ENCODE measurements at regions not wholly inside any gene's neighbourhood (a gene's known extent, or its start where the extent isn't known, plus 50 kb on each side); places are given as distances from the start of the nearest gene placed in this dataset.

DNA sequence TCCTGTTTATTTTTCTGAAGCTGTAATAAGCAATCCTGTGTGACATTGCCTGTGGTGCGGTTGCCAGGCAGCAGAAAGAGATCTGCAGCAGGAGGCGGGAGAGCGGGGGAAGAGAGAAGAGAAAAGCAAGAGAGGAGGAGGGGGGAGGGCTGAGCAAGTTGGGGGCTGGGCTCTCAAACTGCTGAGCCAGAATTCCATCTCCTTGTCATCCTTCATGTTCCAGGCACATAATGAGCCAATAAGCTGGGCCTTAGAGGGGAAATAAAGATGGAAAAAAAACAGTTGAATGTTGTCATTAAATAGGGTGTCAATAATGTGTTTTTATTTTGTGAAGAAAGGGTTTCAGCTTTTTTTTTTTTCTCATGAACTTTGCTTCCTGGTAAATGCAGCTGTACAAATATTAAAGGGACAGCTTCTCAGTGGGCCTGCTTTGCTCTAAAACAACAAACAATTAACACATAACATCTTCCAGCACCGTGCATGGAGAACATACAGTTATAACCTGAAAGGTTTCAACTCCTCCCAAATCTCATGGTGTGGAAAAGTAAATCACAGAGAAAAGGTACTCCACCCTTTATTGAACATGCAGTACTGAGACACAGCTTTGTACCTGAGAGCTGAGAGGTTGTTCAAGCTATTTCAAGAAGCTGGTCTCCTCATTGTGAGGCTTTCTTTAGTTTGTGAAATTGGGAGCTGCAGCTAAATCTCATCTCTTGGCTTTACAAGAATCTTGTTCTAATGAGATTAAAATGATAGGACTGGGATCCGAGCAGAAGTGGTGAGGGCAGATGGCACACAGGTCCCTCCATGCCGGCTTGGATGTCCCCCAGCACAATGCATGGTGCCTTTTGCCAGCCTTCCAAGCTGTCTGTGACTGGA is 451.1 kb upstream of the KCNMB2 start:
- TF ChIP-seq, protein P1, sequence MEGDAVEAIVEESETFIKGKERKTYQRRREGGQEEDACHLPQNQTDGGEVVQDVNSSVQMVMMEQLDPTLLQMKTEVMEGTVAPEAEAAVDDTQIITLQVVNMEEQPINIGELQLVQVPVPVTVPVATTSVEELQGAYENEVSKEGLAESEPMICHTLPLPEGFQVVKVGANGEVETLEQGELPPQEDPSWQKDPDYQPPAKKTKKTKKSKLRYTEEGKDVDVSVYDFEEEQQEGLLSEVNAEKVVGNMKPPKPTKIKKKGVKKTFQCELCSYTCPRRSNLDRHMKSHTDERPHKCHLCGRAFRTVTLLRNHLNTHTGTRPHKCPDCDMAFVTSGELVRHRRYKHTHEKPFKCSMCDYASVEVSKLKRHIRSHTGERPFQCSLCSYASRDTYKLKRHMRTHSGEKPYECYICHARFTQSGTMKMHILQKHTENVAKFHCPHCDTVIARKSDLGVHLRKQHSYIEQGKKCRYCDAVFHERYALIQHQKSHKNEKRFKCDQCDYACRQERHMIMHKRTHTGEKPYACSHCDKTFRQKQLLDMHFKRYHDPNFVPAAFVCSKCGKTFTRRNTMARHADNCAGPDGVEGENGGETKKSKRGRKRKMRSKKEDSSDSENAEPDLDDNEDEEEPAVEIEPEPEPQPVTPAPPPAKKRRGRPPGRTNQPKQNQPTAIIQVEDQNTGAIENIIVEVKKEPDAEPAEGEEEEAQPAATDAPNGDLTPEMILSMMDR (IDR thresholded peaks at IDR 0.05) = no peak
- Histone ChIP-seq H3K4me1 (peaks cover 12 to 14% of the 10 kb centered on the region in 2 donors), H3K9me3 (no peaks in the 10 kb centered on the region), H3K36me3 (no peaks in the 10 kb centered on the region), H3K4me3 (no peak overlapping the region), H3K27me3 (no peaks in the 10 kb centered on the region), H3K27ac (peak overlapping the region; percentile 62 to 71)
- intact Hi-C loops (cut with DNase I) = no loop called here
- ATAC-seq (peak; percentile 92), DNase-seq (peak; percentile 67 to 98 (median 84))

DNA sequence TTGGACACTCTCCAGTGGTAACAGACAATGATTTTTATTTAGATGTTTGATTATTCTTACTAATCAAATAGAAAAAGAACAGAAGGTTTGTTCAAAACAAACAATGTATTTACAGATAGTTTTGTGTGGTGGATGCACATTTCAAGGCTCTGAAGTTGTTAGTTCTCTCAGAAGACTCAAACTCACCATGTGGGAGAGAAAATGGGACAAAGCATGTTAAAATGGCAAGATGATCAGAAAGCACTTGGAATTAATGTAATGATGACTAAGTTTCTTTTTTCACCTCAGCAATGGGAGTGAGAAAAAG is 450.5 kb upstream of the KCNMB2 start:
- intact Hi-C loops (cut with DNase I) = no loop called here
- peak overlapping the region in 1 of 2 donors; percentile 28 for H3K27ac ChIP-seq
- no peaks in the 10 kb centered on the region for H3K9me3 ChIP-seq
- H3K4me3 ChIP-seq = no peak overlapping the region
- H3K27me3 ChIP-seq = no peaks in the 10 kb centered on the region
- H3K4me1 ChIP-seq = peaks cover 12 to 14% of the 10 kb centered on the region in 2 donors
- DNase-seq = no peak
- TF ChIP-seq, protein P1 (IDR thresholded peaks at IDR 0.05) = no peak
- no peak for ATAC-seq
- H3K36me3 ChIP-seq = no peaks in the 10 kb centered on the region

DNA sequence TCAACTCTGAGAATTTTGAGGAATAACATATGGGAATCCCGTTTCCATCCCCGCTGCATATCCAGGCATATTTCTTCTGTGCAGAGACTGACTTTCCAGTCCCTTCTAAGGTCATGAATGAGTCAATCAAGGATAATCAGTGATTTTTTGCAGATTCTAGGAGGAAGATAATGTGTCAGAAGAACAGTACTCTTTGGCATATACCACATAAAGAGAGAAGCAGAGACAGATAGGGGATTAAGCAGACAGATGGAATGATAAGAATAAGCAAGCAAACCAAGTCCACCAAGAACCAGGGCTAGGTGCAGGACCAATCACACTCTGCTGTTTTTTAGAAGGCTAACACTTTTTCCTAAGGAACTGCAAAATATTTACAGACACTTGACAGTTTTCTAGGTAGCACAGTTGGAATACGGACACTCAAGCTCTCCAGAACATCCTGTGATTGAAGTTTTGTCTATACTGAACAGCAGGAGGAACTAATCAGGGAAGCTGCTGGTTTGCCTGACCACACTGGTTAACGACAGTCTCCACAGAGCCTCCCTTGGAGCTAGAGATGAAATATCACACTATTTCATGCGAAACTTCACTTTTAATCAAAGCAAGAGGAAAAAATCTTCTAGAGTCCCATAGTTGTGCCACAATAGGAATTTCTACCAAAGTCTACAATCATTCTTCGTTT is 450.0 kb upstream of the KCNMB2 start:
- intact Hi-C loops (cut with DNase I) = no loop called here
- Histone ChIP-seq H3K27me3 (no peaks in the 10 kb centered on the region), H3K4me3 (no peak overlapping the region), H3K9me3 (no peaks in the 10 kb centered on the region), H3K27ac (no peak overlapping the region), H3K36me3 (no peaks in the 10 kb centered on the region), H3K4me1 (peaks cover 12 to 14% of the 10 kb centered on the region in 2 donors)
- no peak for DNase-seq
- ATAC-seq = no peak
- TF ChIP-seq, protein P1 (IDR thresholded peaks at IDR 0.05) = no peak

DNA sequence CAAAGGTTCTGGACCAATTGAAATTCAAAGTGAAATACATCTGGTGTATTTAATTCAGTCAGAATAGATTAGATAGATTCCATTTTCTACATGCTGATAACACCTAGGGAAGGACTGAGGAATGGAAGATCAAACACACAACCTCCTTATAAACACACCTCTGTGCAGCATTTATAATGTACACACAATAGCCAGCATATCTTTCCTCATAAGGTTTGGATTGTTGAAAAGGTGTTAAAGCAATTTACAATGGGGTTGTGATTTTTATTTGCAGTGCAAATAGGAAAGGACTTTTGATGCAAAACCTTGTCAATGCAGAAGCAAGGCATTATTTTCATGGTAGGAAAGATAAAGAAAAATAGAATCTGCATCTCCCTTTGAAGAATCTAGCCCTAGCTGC is 448.9 kb upstream of the KCNMB2 start:
- peaks cover 0 to 6% of the 10 kb centered on the region in 2 donors for H3K9me3 ChIP-seq
- no peak for ATAC-seq
- no peak overlapping the region for H3K27ac ChIP-seq
- intact Hi-C loops (cut with DNase I) = no loop called here
- no peak for DNase-seq
- peaks cover 12 to 14% of the 10 kb centered on the region in 2 donors for H3K4me1 ChIP-seq
- no peak overlapping the region for H3K4me3 ChIP-seq
- TF ChIP-seq, protein P1 (IDR thresholded peaks at IDR 0.05) = no peak
- no peaks in the 10 kb centered on the region for H3K36me3 ChIP-seq
- no peaks in the 10 kb centered on the region for H3K27me3 ChIP-seq

DNA sequence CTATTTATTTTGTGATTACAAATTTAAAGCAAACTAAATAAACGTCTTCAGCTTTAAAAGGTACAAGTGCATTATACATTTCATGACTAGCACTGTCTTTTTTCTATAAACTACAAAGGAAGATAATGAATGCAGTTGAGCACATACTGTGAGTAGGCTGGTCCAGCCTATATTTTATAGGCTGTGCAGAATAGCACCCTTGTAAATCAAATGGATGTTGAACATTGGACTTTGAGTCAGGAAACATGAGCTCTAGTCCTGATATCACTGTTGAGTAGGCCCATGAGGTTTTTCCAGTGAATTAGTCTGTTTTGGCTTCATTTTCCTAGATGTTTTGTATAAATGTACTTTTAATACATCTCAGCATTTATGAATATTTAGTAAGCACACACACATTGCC is 447.3 kb upstream of the KCNMB2 start:
- H3K9me3 ChIP-seq = peaks cover 0 to 17% of the 10 kb centered on the region in 2 donors
- H3K4me1 ChIP-seq = peaks cover 11 to 14% of the 10 kb centered on the region in 2 donors
- H3K27me3 ChIP-seq = no peaks in the 10 kb centered on the region
- no peak overlapping the region for H3K4me3 ChIP-seq
- DNase-seq = no peak
- no peaks in the 10 kb centered on the region for H3K36me3 ChIP-seq
- TF ChIP-seq, protein P1 (IDR thresholded peaks at IDR 0.05) = no peak
- no peak for ATAC-seq
- H3K27ac ChIP-seq = no peak overlapping the region
- intact Hi-C loops (cut with DNase I) = no loop called here
